ENCODE measurements at regions not wholly inside any gene's neighbourhood (a gene's known extent, or its start where the extent isn't known, plus 50 kb on each side); places are given as distances from the start of the nearest gene placed in this dataset.

DNA sequence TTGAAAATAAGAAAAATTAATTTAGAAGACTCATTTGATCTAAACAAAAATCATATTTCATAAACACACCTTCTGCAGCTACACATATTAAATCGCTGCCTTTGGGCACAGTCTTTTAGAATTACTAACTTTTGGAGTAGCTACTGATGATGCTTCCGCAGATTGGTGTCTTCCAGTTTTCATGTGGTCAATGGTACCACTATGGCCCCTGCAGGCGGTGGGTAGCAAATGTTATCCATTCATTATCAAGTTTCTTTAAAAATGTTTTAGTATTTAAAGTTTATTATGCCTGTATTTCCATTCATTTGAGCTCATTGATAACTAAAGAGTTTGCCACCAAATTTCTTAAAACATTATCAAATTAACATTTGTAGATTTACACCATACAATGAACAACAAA lies 122.9 kb upstream of the GRAMD2B start:
- no peak overlapping the region for H3K4me3 ChIP-seq (ENCODE audit: low read depth, low read length)
- ChIA-PET POLR2A (no interaction called here), CTCF (no interaction called here)
- no peak for DNase-seq (ENCODE audit: low read depth, low spot score)
- TF ChIP-seq, protein P1, sequence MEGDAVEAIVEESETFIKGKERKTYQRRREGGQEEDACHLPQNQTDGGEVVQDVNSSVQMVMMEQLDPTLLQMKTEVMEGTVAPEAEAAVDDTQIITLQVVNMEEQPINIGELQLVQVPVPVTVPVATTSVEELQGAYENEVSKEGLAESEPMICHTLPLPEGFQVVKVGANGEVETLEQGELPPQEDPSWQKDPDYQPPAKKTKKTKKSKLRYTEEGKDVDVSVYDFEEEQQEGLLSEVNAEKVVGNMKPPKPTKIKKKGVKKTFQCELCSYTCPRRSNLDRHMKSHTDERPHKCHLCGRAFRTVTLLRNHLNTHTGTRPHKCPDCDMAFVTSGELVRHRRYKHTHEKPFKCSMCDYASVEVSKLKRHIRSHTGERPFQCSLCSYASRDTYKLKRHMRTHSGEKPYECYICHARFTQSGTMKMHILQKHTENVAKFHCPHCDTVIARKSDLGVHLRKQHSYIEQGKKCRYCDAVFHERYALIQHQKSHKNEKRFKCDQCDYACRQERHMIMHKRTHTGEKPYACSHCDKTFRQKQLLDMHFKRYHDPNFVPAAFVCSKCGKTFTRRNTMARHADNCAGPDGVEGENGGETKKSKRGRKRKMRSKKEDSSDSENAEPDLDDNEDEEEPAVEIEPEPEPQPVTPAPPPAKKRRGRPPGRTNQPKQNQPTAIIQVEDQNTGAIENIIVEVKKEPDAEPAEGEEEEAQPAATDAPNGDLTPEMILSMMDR (IDR thresholded peaks at IDR 0.05; ENCODE audit: insufficient read depth, low read length, missing control alignments): no peak

DNA sequence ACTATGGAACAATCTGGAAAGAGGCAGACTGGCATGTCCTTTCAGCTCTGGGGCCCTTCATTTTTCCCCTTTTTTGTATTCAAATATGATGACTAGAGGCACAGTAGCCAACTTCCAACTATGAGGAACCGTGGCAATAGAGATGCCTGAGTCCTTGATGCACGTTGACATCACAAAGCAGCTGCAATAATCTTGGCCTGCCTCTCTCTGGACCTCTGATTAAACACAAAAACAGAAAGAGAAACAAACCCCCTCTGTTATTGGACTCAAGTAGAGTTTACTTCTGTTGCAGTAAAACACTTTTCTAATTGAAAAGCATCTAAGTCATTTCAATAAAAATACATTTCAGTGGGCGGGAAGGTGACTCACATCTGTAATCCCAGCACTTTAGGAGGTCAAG lies 122.2 kb upstream of the GRAMD2B start:
- TF ChIP-seq, protein P1 (IDR thresholded peaks at IDR 0.05; ENCODE audit: insufficient read depth, low read length, missing control alignments): no peak
- no peak overlapping the region for H3K4me3 ChIP-seq (ENCODE audit: low read depth, low read length)
- ChIA-PET POLR2A (no interaction called here), CTCF (no interaction called here)
- no peak for DNase-seq (ENCODE audit: low read depth, low spot score)

DNA sequence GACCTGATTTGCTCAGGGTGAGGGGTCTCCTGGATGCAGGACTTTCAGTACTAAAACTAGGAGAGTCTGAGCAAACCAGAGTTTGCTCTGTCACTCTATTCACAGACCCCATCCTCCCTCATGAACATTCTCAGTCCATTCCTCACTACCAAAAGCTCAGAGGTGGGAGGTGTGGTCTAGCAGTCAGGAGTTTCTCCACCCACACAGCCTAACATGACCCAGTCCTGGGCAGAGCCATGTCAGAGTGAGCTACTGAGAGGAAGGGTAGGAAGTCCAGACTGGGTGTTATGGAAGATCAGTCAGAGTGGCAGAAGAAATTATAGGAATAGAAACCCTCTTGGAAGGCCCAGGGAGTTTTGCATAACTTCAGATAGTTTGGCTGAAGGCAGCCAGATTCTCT lies 113.3 kb upstream of the GRAMD2B start:
- TF ChIP-seq, protein P1 (IDR thresholded peaks at IDR 0.05; ENCODE audit: insufficient read depth, low read length, missing control alignments): no peak
- no peak for DNase-seq (ENCODE audit: low read depth, low spot score)
- no peak overlapping the region for H3K4me3 ChIP-seq (ENCODE audit: low read depth, low read length)
- POLR2A ChIA-PET: no interaction called here
- CTCF ChIA-PET: interaction anchor here (1.1 kb wide), 1 partner anchor 11 kb away, joined by 3 read pairs; no protein-coding TSS in a partner anchor

DNA sequence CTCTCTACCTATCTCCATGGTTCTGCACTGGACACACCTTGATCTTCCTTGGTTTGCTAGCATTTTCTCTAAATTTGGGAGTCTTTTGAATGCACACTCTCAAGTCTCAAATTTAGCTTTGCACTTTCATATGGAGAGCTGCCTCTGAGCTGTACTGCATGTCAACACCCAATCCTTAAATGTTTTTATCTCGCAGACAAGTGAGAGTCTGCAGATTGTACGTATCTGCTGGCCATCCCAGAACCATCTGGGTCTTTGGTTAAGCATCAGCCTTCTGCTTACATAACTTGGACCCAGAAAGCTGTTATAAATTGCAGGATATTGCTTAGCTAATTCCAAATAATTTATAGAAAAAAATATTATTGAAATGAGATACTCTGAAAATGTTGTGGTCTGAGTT lies 111.4 kb upstream of the GRAMD2B start:
- no peak for DNase-seq (ENCODE audit: low read depth, low spot score)
- CTCF ChIA-PET: no interaction called here
- TF ChIP-seq, protein P1 (IDR thresholded peaks at IDR 0.05; ENCODE audit: insufficient read depth, low read length, missing control alignments): no peak
- no peak overlapping the region for H3K4me3 ChIP-seq (ENCODE audit: low read depth, low read length)
- POLR2A ChIA-PET: no interaction called here

DNA sequence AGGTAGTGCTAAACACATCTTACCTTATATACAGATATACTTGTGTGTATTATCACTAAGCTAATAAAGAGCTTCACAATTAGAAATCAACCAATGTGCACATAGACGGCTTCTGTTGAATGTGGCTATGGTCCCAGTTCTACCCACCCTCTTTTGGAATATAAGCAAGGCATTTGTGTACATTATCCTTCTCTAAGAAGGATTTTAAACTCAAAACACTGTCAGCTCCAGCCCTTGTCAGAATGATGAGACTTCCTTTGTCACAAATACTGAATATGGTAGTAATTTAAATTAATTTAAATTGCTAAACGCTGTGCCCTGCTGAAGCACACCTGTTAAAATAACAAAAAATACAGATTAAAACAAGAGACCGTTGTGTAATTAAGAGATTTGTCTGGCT lies 107.9 kb upstream of the GRAMD2B start:
- CTCF ChIA-PET: no interaction called here
- no peak for DNase-seq (ENCODE audit: low read depth, low spot score)
- POLR2A ChIA-PET: no interaction called here
- H3K4me3 ChIP-seq (ENCODE audit: low read depth, low read length): no peak overlapping the region
- TF ChIP-seq, protein P1 (IDR thresholded peaks at IDR 0.05; ENCODE audit: insufficient read depth, low read length, missing control alignments): no peak

DNA sequence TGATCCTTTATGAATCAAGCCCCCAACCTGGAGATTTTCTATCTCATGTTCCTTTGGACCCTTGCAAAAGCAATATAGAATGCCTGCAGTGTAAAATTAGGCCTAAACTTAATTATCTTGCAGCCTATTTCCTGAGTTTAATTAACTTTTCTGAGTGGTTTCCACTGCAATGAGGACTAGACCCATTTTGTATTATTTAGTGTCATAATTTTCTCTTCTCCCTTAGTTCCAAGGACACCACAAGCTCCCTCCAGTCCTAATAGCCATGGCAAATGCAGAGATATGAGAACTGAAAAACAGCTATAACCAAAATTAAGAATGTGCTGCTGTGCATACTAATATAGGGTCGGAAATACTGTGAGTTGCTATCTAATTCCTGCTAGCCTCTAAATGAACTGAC lies 90.9 kb upstream of the GRAMD2B start:
- CTCF ChIA-PET: no interaction called here
- POLR2A ChIA-PET: no interaction called here
- TF ChIP-seq, protein P1 (IDR thresholded peaks at IDR 0.05; ENCODE audit: insufficient read depth, low read length, missing control alignments): no peak
- H3K4me3 ChIP-seq (ENCODE audit: low read depth, low read length): no peak overlapping the region
- DNase-seq (ENCODE audit: low read depth, low spot score): no peak
